H9 (cell line): ENCODE measurements at regions not wholly inside any gene's neighbourhood (a gene's known extent, or its start where the extent isn't known, plus 50 kb on each side); places are given as distances from the start of the nearest gene placed in this dataset.

Experiments
- DNase-seq: peaks from one replicate; pipeline ENCODE4 v3.0.0-alpha.2; 2017
- H2AFZ ChIP-seq: one replicate; pipeline ENCODE4 v1.6.1; 2013; ENCODE audit warnings: mild to moderate bottlenecking, low read length, control low read depth, moderate library complexity
- H2AK5ac ChIP-seq: 2 replicates; pipeline ENCODE4 v1.6.1; 2013; ENCODE audit warnings: low read length, control low read depth, mixed read lengths; ENCODE audit not compliant: insufficient read length
- H2BK120ac ChIP-seq: one replicate; pipeline ENCODE4 v1.6.1; 2013; ENCODE audit warnings: low read depth, mild to moderate bottlenecking, low read length, control low read depth, inconsistent platforms; ENCODE audit not compliant: poor library complexity, severe bottlenecking
- H2BK12ac ChIP-seq: 2 replicates; pipeline ENCODE4 v1.6.1; 2013; ENCODE audit warnings: low read length, control low read depth, mixed read lengths, low read depth; ENCODE audit not compliant: insufficient read length
- H2BK15ac ChIP-seq: 2 replicates; pipeline ENCODE4 v1.6.1; 2013; ENCODE audit warnings: low read depth, low read length, control low read depth
- H2BK20ac ChIP-seq: one replicate; pipeline ENCODE4 v1.6.1; 2013; ENCODE audit warnings: low read depth, mild to moderate bottlenecking, low read length, control low read depth, inconsistent platforms; ENCODE audit not compliant: poor library complexity, severe bottlenecking
- H2BK5ac ChIP-seq: 2 replicates; pipeline ENCODE4 v1.6.1; 2013; ENCODE audit warnings: low read length, control low read depth, mixed read lengths; ENCODE audit not compliant: insufficient read length
- H3K14ac ChIP-seq: 2 replicates; pipeline ENCODE4 v1.6.1; 2013; ENCODE audit warnings: low read length, control low read depth; ENCODE audit not compliant: insufficient read depth
- H3K18ac ChIP-seq: 2 replicates; pipeline ENCODE4 v1.6.1; 2013; ENCODE audit warnings: low read depth, mild to moderate bottlenecking, mixed read lengths, low read length, control low read depth; ENCODE audit not compliant: insufficient read length
- H3K23ac ChIP-seq: 2 replicates; pipeline ENCODE4 v1.6.1; 2013; ENCODE audit warnings: low read length, control low read depth, mixed read lengths, low read depth; ENCODE audit not compliant: insufficient read length
- H3K23me2 ChIP-seq: 2 replicates; pipeline ENCODE4 v1.6.1; 2013; ENCODE audit warnings: low read depth, mild to moderate bottlenecking, mixed read lengths, low read length, control low read depth; ENCODE audit not compliant: insufficient read length, poor library complexity, severe bottlenecking
- H3K27ac ChIP-seq: 2 replicates; pipeline ENCODE4 v1.5.1; 2013; ENCODE audit warnings: low read length, control low read depth, mixed read lengths, low read depth; ENCODE audit not compliant: insufficient read length
- H3K27me3 ChIP-seq: 2 replicates; pipeline ENCODE4 v1.6.1; 2013; ENCODE audit warnings: low read length, control low read depth, inconsistent platforms; ENCODE audit not compliant: insufficient read depth
- H3K4ac ChIP-seq: 2 replicates; pipeline ENCODE4 v1.6.1; 2013; ENCODE audit warnings: low read depth, mild to moderate bottlenecking, control low read depth, inconsistent platforms, low read length, moderate library complexity
- H3K4me1 ChIP-seq: 2 replicates; pipeline ENCODE4 v1.6.1; 2013; ENCODE audit warnings: low read length, control low read depth, inconsistent platforms; ENCODE audit not compliant: insufficient read depth
- H3K4me2 ChIP-seq: 2 replicates; pipeline ENCODE4 v1.6.1; 2013; ENCODE audit warnings: low read length, control low read depth, mixed read lengths; ENCODE audit not compliant: insufficient read length, insufficient read depth
- H3K56ac ChIP-seq: 2 replicates; pipeline ENCODE4 v1.6.1; 2013; ENCODE audit warnings: low read depth, mild to moderate bottlenecking, mixed read lengths, low read length, control low read depth; ENCODE audit not compliant: insufficient read length
- H3K79me1 ChIP-seq: 2 replicates; pipeline ENCODE4 v1.6.1; 2013; ENCODE audit warnings: low read depth, mild to moderate bottlenecking, moderate library complexity, low read length, control low read depth, inconsistent platforms; ENCODE audit not compliant: insufficient read depth, poor library complexity, severe bottlenecking
- H3K79me2 ChIP-seq: 2 replicates; pipeline ENCODE4 v1.6.1; 2013; ENCODE audit warnings: low read length, control low read depth, inconsistent platforms; ENCODE audit not compliant: insufficient read depth
- H3K9ac ChIP-seq: 2 replicates; pipeline ENCODE4 v1.6.1; 2013; ENCODE audit warnings: low read length, control low read depth, mixed read lengths; ENCODE audit not compliant: insufficient read length; ENCODE audit errors: extremely low read depth
- H3K9me3 ChIP-seq: one replicate; pipeline ENCODE4 v1.6.1; 2013; ENCODE audit warnings: low read depth, low read length, inconsistent platforms; ENCODE audit not compliant: control insufficient read depth
- H3T11ph ChIP-seq: one replicate; pipeline ENCODE4 v1.6.1; 2013; ENCODE audit warnings: mild to moderate bottlenecking, low read length, control low read depth, inconsistent platforms
- H4K20me1 ChIP-seq: one replicate; pipeline ENCODE4 v1.6.1; 2013; ENCODE audit not compliant: control insufficient read depth, insufficient read length, insufficient read depth
- H4K5ac ChIP-seq: 2 replicates; pipeline ENCODE4 v1.6.1; 2013; ENCODE audit warnings: low read depth, mild to moderate bottlenecking, mixed read lengths, low read length, control low read depth; ENCODE audit not compliant: insufficient read length
- H4K8ac ChIP-seq: replicated peaks from 2 replicates; pipeline ENCODE4 v1.6.1; 2013; ENCODE audit warnings: low read length, control low read depth, mixed read lengths, low read depth; ENCODE audit not compliant: insufficient read length
- H4K91ac ChIP-seq: 2 replicates; pipeline ENCODE4 v1.6.1; 2013; ENCODE audit warnings: low read depth, mild to moderate bottlenecking, moderate library complexity, mixed read lengths, low read length, control low read depth; ENCODE audit not compliant: insufficient read length
- H3K27ac Mint-ChIP-seq, 3 experiments: 2 replicates in 2 of 3; 3 replicates in 1 of 3; pipeline ENCODE4 v1.8.0; 2020 to 2021; ENCODE audit warnings: mixed read lengths in 3 of 3, mild to moderate bottlenecking in 1 of 3, moderate library complexity in 1 of 3
- H3K27me3 Mint-ChIP-seq: 2 replicates; pipeline ENCODE4 v1.8.0; 2021; ENCODE audit warnings: low read depth, mild to moderate bottlenecking, moderate library complexity, mixed read lengths
- H3K36me3 Mint-ChIP-seq, 3 experiments: 2 replicates in 2 of 3; 3 replicates in 1 of 3; pipeline ENCODE4 v1.8.0; 2020 to 2021; ENCODE audit warnings: low read depth in 3 of 3, mixed read lengths in 3 of 3; ENCODE audit not compliant: insufficient read depth in 1 of 3
- H3K4me1 Mint-ChIP-seq, 2 experiments: 2 replicates each; pipeline ENCODE4 v1.8.0; 2020; ENCODE audit warnings: mixed read lengths in 2 of 2
- H3K4me3 Mint-ChIP-seq, 2 experiments: 2 replicates in 1 of 2; 3 replicates in 1 of 2; pipeline ENCODE4 v1.8.0; 2020 to 2021; ENCODE audit warnings: mild to moderate bottlenecking in 2 of 2, mixed read lengths in 2 of 2, moderate library complexity in 1 of 2
- H3K9me3 Mint-ChIP-seq, 2 experiments: 2 replicates in 1 of 2; 3 replicates in 1 of 2; pipeline ENCODE4 v1.8.0; 2020; ENCODE audit warnings: mild to moderate bottlenecking in 2 of 2, mixed read lengths in 2 of 2, moderate library complexity in 1 of 2
- CTCF ChIP-seq: fragments of 200-600 bp; sonication (generic); conservative IDR thresholded peaks from 3 replicates; pipeline ENCODE4 v1.8.0; 2021; ENCODE audit warnings: antibody characterized with exemption, mild to moderate bottlenecking
- WGBS: extraction: QIAGEN DNeasy Blood & Tissue Kit; methylation state at CpG from one replicate; pipeline ENCODE4 v1.1.7; 2013; ENCODE audit warnings: missing lambda C conversion rate, low lambda C conversion rate, mixed read lengths; ENCODE audit not compliant: insufficient read length; ENCODE audit errors: extremely low coverage; 5-methylcytosine and 5-hydroxymethylcytosine counted together

GRCh38 chr2:34997779-34998178 is 1357.8 kb upstream of the CRIM1 start:
- no peak overlapping the region; a peak in 1 of 7 replicates for H3K27ac Mint-ChIP-seq
- H3K4ac ChIP-seq, result no peak overlapping the region
- no peak overlapping the region for H2AFZ ChIP-seq

More at GRCh38 chr2:34997779-34998178, 1357.8 kb upstream of the CRIM1 start:
- H3K56ac ChIP-seq, result no peak overlapping the region
- H4K20me1 ChIP-seq, result no peaks in the 10 kb centered on the region
- no peak overlapping the region for H3K4me3 Mint-ChIP-seq
- no peaks in the 10 kb centered on the region for H3K23me2 ChIP-seq
- no peak overlapping the region for H2BK20ac ChIP-seq
- H3K14ac ChIP-seq, result no peak overlapping the region
- H4K8ac ChIP-seq, result no peak overlapping the region
- no peak overlapping the region for H2BK15ac ChIP-seq
- H2BK5ac ChIP-seq, result no peak overlapping the region
- H3K27me3 ChIP-seq, result no peaks in the 10 kb centered on the region
- H3K4me1 ChIP-seq, result no peaks in the 10 kb centered on the region
- no peak overlapping the region for H3T11ph ChIP-seq
- no peak overlapping the region for H2AK5ac ChIP-seq
- H3K4me1 Mint-ChIP-seq, result no peaks in the 10 kb centered on the region
- no peak for DNase-seq
- H3K9me3 ChIP-seq, result no peaks in the 10 kb centered on the region
- H3K36me3 Mint-ChIP-seq, result no peaks in the 10 kb centered on the region
- no peak overlapping the region for H2BK12ac ChIP-seq
- no peak for TF ChIP-seq CTCF
- H3K9me3 Mint-ChIP-seq, result no peaks in the 10 kb centered on the region
- no peak overlapping the region for H3K27ac ChIP-seq
- H3K79me1 ChIP-seq, result no peaks in the 10 kb centered on the region
- H3K4me2 ChIP-seq, result no peak overlapping the region
- WGBS, result no CpG with 5 or more reads among the region's 6 CpGs
- H3K27me3 Mint-ChIP-seq, result no peaks in the 10 kb centered on the region
- no peak overlapping the region for H4K91ac ChIP-seq
- no peak overlapping the region for H2BK120ac ChIP-seq
- H3K79me2 ChIP-seq, result no peaks in the 10 kb centered on the region
- H4K5ac ChIP-seq, result no peak overlapping the region
- no peak overlapping the region for H3K18ac ChIP-seq
- H3K23ac ChIP-seq, result no peak overlapping the region
- no peak overlapping the region for H3K9ac ChIP-seq
